Glomerular endothelial cell (primary cell): ENCODE measurements at regions not wholly inside any gene's neighbourhood (a gene's known extent, or its start where the extent isn't known, plus 50 kb on each side); places are given as distances from the start of the nearest gene placed in this dataset.

ENCODE experiments used
- DNase-seq: peaks from one replicate; pipeline ENCODE4 v3.0.0-alpha.2; 2011; ENCODE audit warnings: low read depth, low spot score; ENCODE audit errors: extremely low read depth

- no peak for DNase-seq
Measured at GRCh38 chr2:19300961-19301360, 57.5 kb downstream of the OSR1 start.

GRCh38 chr2:19299522-19299921, 58.9 kb downstream of the OSR1 start:
- no peak for DNase-seq

- no peak for DNase-seq
Measured at GRCh38 chr2:19299032-19299431, 59.4 kb downstream of the OSR1 start.

GRCh38 chr2:19297716-19298115, 60.7 kb downstream of the OSR1 start:
- DNase-seq: no peak

- no peak for DNase-seq
Measured at GRCh38 chr2:19295998-19296502, 62.4 kb downstream of the OSR1 start.

- DNase-seq: no peak
Measured at GRCh38 chr2:19292007-19292406, 66.4 kb downstream of the OSR1 start.

GRCh38 chr2:19288291-19288690, 70.1 kb downstream of the OSR1 start:
- DNase-seq: no peak

- no peak for DNase-seq
Measured at GRCh38 chr2:19287324-19287723, 71.1 kb downstream of the OSR1 start.

- no peak for DNase-seq
Measured at GRCh38 chr2:19282305-19282704, 76.1 kb downstream of the OSR1 start.

GRCh38 chr2:19274439-19274838, 84.0 kb downstream of the OSR1 start:
- DNase-seq: no peak

- no peak for DNase-seq
Measured at GRCh38 chr2:19272941-19273470, 85.4 kb downstream of the OSR1 start.

GRCh38 chr2:19272039-19272438, 86.4 kb downstream of the OSR1 start:
- DNase-seq: no peak

GRCh38 chr2:19264852-19265251, 93.6 kb downstream of the OSR1 start:
- no peak for DNase-seq

- DNase-seq: no peak
Measured at GRCh38 chr2:19262150-19262549, 96.3 kb downstream of the OSR1 start.

- DNase-seq: no peak
Measured at GRCh38 chr2:19261061-19261460, 97.4 kb downstream of the OSR1 start.

- DNase-seq: no peak
Measured at GRCh38 chr2:19256121-19256601, 102.3 kb downstream of the OSR1 start.

- DNase-seq: no peak
Measured at GRCh38 chr2:19255481-19255880, 102.9 kb downstream of the OSR1 start.

- no peak for DNase-seq
Measured at GRCh38 chr2:19251554-19251953, 106.9 kb downstream of the OSR1 start.

- DNase-seq: no peak
Measured at GRCh38 chr2:19250906-19251305, 107.5 kb downstream of the OSR1 start.

GRCh38 chr2:19247186-19247585, 111.2 kb downstream of the OSR1 start:
- DNase-seq: no peak

GRCh38 chr2:19246496-19246895, 111.9 kb downstream of the OSR1 start:
- no peak for DNase-seq

- DNase-seq: no peak
Measured at GRCh38 chr2:19244460-19245363, 113.7 kb downstream of the OSR1 start.
